Forelimb muscle (tissue), 1 donor: ENCODE measurements at regions not wholly inside any gene's neighbourhood (a gene's known extent, or its start where the extent isn't known, plus 50 kb on each side); places are given as distances from the start of the nearest gene placed in this dataset.
"Not testable (repeated sequence)": the region's sequence is repeated elsewhere in the genome, so short reads cannot be mapped to it uniquely, and the experiment has no call there.

ENCODE experiments used
- DNase-seq: peaks from one replicate; pipeline ENCODE4 v3.0.0-alpha.2; 2013; ENCODE audit warnings: low read depth

DNA sequence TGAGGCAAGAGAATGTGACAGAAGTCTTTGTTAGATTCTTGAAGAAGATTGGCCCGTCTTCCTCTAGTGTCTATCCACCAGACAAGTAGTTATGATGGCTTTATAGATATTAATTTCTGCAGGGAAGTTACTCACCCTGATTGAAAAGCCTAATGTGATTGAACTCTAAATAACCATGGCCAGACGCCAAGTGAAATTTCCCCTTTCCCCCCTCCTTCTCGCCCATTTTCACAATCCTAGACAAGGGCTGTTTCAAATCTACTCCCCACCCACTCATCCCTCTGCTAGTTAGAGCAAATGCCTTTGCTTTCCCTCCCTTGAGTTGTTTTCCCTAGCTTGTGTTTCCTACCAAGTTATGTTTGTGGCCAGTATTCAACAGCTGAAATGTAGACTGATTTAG, 182.5 kb downstream of the TMEM167A start:
- no peak for DNase-seq

DNA sequence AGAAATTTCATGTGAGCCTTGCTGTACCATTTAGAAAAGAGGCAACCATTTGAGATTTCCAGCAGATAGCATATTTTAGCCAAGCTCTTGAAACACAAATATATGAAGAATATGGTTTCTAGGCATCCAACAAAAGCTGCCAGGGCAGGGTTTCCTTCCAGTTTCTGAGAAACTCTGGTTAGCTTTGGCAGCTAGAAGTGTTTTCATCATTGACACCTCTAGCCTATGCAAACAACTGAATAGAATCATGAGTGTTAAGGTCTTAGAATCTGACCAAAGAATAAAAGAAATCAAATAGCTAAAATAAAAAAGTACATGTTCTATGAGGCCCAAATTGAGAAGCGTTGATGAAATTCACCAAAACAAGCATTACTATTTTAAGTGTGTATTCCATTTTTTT, 188.1 kb downstream of the TMEM167A start:
- no peak for DNase-seq

DNA sequence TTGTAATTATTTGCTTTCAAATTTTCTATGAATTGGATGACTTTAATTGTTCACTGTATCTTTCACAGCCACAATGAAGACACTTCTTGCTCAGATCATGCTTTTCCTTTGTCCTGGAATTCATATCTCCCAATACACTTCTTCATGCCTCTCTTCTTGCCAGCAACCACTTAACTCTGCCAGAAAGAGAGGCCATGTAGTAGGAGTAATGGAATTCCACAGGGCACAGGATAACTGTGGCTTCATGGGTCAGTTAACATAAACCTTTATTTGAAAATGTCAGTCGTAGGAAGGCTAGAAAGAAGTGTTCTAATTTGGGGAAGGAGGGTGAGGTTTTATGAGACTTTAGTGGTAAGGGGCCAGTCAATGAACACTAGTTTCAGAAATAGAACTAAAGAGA, 190.3 kb downstream of the TMEM167A start:
- DNase-seq, result no peak

DNA sequence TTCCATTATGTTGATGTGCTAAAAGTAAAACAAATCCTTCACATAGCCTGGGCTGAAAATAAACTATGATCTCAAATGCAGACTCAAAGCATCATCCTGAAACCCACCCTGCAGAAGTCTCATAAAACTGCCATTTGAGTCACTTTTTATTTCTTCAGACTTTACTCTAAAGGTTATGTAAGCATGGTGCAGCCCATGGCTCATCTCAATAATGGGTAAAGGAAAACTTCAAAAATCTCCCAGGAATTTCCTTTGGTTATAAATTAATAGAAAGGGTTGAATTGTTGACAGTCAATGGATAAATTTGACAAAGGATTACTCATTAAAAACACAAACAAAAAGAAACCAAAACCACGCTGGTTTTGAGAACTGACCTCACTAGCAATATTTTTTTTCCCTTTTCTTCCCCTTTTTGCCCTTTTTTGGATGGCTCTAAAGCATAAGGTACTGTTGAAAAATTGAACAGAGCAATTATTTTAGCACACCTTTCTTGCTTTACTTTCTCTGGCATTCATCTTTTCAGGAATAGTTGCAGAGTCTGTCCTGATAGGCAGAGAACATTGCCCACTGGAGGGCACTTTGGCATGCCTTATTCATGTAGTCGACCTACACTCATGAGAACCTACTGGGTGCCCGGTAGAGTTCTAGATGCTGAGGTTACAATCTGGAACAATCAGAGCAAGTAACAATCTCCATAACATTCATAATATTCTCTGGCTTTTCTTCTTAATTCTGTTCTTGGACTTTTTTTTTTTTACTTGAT, 191.4 kb downstream of the TMEM167A start:
- DNase-seq, result no peak

DNA sequence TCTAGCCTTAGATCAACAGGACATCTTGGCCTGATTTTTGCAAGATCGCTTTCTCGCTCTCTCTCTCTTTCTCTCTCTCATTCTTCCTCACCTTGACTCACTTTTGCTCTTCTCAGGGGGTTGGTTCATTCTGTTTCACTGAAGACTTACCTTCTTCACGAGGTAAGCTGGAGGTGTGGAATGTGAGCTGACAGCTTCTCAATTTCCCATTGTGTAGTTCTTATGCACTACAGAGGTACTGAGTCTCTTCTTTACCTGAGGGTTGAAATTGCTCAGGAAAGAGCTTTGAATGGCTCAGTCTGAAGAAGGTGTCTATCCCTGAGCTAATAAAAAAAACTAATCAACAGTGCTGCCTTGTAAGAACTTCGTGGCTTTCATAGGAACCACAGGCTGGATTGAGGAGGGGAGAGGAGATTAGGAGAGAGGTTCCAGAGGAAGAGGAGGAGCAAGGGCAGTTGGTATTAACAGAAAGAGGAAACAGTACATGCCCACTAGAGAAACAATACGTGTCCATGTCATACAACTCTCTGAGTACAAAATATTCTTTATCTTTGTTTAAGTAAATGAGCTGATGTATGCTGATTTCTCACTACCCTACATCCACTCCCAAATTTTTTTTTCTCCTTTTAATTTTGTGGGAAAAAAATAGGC, 192.2 kb downstream of the TMEM167A start:
- DNase-seq, result no peak

DNA sequence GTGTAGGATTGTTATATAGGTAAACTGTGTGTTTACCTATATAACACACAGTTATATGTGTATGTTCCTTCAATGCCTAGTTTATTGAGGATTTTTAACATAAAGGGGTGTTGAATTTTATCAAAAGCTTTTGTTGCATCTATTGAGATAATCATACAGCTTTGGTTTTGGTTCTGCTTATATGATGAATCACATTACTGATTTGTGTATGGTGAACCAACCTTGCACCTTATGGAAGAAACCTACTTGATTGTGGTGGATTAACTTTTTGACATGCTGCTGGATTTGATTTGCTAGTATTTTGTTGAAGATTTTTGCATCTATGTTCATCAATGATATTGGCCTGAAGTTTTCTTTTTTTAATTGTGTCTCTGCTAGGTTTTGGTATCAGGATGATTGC, 194.9 kb downstream of the TMEM167A start:
- DNase-seq, result no peak

DNA sequence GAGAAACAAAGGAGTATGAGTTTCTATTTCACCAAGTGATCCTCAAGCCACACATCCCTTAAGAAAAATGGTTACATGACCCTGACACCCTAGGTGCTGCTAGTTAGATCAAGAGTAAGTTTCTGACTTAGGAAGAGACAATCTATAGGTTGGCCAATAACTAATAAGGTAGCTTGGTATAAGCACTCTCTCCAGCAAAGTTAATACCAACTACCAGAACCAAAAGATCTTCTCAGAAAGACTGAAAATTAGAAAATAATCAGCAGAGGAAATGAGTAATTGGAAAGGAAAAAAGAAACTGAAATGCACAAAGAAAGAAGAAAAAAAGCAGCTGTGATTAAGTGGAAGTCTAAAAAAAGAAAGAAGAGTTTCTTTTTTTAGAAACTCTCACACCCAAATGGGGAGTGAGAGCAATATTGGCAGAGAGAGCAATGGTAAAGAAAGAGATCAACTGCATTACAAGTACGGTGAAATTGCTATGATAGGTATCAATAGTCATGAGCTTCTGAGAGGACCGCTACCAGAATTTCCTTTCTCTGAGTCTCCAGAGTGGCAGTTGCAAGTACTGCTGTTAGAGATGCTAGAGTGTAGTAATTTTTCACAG, 195.5 kb downstream of the TMEM167A start:
- no peak for DNase-seq

DNA sequence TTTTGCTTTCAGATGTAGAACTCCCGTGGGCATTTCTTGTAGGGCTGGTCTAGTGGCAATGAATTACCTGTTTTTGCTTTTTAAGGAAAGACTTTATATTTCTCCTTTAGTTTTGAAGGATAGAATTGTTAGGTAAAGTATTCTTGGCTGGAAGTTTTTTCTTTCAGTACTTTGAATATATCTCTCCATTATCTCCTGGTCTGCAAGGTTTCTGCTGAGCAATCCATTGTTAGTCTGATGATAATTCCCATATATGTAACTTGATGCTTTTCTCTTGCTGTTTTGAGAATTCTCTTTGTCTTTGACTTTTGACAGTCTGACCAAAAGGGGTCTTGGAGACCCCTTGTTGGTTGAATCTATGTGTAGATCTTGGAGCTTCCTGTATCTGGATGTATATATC, 198.1 kb downstream of the TMEM167A start:
- no peak for DNase-seq

DNA sequence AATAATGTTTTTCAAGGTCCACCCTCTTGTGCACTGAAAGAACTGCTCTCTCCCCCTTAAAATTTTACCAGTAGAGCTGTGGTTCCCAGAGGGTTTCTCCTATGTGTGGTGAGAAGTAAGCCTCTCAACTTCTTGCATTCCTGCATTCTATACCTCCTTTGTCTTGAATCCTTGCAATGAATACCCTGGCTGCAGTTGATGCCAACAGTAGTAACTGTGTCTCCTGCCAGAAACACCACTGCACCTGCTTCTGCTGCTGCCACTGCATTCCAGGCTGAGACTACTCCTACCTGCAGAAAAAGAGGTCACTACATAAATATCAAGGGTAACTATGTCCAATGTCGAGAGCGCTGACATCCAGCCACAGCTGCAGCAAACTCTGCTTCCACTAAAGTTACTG, 203.7 kb downstream of the TMEM167A start:
- DNase-seq, result no peak

DNA sequence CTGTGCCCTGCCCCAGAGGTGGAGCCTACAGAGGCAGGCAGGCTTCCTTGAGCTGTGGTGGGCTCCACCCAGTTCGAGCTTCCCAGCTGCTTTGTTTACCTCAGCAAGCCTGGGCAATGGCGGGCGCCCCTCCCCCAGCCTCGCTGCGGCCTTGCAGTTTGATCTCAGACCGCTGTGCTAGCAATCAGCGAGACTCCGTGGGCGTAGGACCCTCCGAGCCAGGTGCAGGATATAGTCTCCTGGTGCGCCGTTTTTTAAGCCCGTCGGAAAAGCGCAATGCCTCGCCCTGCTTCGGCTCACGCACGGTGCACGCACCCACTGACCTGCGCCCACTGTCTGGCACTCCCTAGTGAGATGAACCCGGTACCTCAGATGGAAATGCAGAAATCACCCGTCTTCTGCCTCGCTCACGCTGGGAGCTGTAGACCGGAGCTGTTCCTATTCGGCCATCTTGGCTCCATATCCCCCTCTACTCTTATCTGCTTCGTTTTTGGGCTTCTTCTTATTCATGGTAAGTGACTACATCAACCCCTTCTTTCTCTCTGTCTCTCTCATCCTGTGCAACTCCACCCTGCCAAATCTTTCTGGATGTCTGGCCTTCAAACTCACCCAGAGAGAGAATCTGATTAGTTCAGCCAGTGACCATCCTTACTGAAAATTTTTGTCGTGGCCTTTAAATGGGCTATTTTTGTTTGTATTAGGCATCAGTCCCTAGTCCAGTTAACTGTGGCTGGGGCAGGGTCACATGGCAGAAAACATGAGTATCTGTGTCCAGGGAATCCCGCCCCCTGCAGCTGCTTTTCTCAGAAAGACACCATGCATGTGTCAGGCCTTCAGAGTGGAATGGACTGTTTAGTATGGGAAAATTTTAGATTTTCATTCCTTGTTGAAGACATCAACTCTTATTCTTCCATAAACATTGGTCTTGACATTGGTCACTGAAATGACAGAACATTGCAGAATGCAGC, 204.6 kb downstream of the TMEM167A start:
- not testable (repeated sequence) for DNase-seq

DNA sequence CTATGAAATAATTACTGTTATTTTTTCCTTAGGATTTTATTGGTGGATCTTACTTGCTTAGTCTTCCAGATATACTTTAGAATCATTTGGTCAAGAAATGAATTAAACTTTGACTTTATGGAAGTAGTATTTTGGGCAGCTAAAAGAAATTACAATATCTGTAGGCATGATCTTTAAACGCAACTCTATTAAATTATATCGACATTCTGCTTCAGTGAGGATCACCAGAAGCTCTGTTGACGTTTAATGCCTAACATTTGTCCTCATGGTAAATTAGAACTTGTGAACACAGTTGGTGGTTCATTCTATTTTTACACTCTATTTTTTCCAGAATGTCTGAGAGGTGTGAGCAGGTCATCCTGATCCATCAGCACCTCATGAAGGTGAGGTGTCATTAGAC, 211.6 kb downstream of the TMEM167A start:
- DNase-seq, result no peak

DNA sequence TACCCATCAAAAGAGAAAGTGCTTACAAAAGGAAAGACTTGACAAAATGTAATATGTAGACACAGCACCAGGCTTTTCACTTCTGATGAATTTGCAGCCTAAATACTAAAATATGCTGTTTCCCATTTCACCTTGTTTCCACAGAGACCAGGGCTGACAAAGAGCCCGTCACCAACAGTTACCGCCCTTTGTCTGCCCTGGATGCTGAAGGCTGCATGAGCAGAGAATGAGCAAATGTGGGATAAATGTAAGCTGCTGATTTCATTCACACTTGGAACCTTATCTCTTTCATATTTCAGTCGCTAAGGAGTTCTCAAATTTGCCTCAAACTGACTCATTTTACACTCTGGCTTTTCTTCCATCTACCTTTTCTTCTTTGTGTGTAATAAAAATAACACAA, 213.9 kb downstream of the TMEM167A start:
- DNase-seq, result no peak

DNA sequence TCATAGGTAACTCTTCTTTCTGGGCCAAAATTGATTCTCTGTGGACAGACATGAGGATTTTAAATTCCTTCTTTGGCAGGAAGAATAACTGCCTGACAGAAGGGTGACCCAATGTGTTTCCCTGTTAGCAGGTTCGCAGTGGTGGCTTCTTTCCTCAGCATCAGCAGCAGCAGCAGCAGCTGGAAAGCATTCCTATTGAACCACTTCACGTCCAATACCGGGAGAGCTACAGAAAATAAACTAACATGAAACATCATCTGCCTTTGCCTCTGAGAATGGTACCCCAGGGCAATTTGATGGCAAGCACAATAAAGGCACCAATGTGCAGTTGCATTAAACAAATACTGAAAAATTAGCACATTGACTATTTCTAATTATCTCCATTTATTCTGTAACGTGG, 214.5 kb downstream of the TMEM167A start:
- no peak for DNase-seq

DNA sequence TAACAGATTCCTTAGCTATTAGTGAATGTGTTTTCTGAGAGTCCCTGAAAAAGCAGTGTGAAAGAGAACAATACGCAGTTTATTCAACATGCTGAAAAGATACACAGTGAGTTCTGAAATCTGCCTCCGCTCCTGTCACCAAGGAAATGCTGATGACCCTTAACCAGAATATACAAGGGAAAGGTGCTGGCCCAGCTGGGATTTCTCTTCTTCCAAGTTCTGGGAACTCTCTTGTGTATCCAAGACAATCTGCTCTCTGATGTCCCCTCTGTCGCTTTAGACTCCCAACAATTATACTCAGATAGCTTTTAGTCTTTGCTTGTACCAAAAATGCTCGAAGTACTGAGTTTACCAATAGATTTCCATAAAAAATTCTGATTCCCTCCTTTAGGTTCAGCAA, 214.9 kb downstream of the TMEM167A start:
- no peak for DNase-seq

DNA sequence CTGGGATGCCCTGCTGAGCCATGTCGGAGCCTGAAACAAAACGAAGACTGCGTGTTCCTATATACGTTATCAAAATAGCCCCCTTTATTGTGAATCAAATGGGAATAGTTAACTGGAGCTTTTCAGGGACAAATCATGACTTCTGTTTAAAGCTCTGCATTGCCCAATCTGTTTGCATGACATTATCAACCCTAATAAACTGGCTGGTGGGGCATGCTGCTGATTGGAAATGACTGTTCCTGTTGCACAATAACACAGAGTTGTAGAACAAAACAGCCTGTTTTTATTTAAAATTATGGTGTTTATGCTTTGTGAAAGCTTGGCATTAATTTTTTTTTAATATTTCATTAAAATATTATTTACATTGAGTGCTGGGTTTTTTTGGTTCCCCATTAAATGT, 215.5 kb downstream of the TMEM167A start:
- no peak for DNase-seq

DNA sequence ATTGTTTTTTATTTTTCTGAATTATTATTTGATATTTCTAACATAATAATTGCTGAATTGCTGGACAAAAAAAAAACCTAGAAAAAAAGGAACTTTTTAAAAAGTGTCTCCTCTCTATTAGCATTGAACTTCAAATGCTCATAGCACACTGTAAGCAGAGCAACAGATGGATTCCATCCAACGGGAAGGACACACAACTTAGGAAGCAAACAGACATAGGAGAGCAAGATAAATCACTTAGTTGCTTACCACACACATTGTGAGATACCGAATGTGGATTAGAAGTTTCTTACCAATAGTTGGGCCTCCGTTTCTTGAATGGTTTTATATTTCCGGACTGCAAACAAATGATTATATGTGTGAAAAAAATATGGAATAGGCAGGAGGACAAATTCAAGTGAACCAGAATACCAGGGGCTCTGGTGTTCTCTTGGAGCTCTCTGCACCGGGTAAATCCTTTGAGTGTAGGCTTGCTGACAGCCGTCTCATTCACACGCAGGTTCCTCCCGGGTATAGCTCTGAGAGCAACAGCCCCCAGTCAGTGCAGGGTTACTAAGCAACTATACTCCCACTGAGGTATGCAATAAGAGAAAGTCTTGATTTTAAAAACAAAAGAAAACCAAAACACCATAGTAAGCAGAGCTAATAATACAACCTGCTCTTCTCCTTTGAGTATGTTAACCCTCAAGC, 217.6 kb downstream of the TMEM167A start:
- DNase-seq, result no peak

DNA sequence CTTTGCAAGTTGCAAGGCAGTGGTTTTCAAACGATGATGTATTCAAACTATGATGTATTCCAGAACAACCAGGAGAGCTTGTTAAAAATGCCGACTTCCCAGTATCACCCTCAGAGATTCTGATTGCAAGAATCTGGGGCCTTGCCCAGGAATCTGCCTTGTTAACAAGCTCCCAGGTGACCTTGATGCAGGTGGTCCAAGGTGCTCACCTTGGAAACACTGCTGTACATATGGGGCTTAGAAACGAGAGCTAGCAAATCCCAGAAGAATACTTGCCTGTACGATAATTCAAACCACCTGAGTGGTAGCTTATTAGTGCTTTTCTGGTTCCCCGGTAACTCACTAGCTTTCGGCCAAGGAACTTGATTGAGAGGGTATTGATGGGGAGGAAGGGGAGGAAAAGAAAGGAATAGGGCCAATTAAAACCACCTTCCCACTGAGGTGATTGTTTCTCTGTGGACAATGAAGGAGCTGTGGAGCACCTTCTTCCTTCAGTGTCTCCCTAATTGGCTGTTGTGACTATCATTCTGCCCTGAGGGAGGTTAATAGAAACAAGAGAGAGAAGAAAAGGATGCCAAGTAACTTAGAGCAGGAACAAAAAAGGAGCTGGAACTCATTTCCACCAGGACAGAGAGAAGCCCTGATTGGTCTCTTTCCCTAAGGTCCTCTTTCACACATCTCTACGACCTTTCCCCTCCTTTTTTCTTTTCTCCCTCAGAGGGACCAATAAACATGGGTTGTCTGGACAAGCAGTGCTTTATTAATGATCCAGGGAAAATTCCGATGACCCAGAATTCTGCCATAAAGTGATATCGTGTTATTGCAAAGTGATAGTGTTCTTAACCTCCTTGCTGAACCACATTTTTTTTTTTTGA, 218.8 kb downstream of the TMEM167A start:
- no peak for DNase-seq

DNA sequence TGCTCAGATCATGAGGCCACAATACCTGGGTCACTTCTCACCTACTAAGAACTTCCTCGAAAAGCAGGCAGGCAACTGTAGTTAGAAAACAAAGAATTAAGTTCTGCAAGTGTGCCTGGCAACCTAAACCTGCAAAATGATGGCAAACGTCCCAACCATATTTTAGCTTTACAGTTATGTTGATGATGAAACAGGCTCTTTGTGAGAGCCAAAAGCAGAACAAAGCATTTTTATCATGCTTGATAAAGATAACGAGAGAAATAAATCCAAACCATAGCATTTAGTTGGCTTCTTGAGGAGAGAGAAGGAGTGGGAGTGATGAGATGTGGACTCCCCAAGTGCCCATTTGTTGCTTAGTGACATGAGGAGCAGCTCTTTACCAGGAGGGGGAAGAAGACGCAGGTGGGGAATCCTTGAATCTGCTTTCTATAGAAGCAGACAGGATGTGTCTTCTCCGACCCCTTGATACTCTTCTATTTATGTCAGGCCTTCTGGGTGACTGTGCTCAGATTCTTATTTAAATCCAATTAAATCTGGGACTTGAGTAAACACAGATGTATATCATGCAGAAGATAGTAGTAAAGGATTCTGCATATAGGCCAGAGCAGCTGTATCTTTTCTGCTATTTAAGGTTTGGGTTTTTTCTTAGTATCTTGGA, 221.2 kb downstream of the TMEM167A start:
- DNase-seq, result peak; percentile 55

DNA sequence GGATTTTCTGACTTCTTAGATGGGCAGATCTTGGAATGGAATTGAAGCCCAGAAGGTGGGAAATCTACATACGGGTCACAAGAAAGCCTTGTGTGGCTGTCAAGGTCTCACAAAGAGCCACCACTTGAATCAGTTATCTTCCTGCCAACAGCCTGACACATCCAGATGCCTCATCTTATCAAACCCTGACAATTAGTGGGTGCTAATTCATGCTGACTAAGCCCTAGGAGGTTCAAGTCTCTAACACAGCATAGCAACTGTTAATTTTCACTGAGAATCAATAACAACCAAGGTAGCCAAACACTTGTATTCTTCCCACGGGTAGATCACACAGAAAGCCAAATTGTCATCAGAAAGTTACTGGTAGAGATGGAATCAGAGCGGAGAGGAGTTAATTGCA, 222.2 kb downstream of the TMEM167A start:
- no peak for DNase-seq

DNA sequence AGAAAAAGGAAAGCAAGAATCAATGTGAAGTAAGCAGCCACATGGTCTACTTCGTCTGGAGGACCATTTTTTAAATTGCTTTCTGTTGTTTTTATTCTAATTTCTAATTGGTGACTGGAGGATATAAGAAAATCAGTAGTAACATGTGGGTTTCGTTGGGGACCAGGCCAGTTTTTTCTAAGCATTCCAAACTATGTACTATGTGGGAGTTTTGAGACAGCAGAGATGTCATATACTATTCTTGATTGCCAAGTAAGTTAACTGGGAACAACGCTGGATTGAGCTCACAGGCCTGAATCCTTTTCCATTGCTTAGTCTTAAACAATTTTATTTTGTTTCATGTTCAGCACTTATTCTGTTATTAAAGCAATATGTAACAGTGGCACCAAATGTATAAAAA, 225.7 kb downstream of the TMEM167A start:
- DNase-seq, result peak; percentile 49
